DND-41 (cell line): ENCODE measurements at regions not wholly inside any gene's neighbourhood (a gene's known extent, or its start where the extent isn't known, plus 50 kb on each side); places are given as distances from the start of the nearest gene placed in this dataset.

Experiments used
- ATAC-seq: fragments of 200-7000 bp; cut with Tn5 transposase; 3 replicates; pipeline ENCODE4 v1.9.1; 2021; ENCODE audit warnings: low read depth; ENCODE audit not compliant: insufficient read depth
- DNase-seq: peaks from one replicate; pipeline ENCODE4 v3.0.0-alpha.2; 2020
- H2AFZ ChIP-seq: 2 replicates; pipeline ENCODE4 v1.6.0; 2012; ENCODE audit warnings: low read depth, low read length
- H3K27ac ChIP-seq: 2 replicates; pipeline ENCODE4 v1.5.1; 2012; ENCODE audit warnings: low read length, inconsistent platforms
- H3K27me3 ChIP-seq: fragments of 200-600 bp; sonication (generic); 2 replicates; pipeline ENCODE4 v1.6.0; 2012; ENCODE audit warnings: low read length, mild to moderate bottlenecking, inconsistent platforms; ENCODE audit not compliant: insufficient read depth, poor library complexity
- H3K36me3 ChIP-seq: 2 replicates; pipeline ENCODE4 v1.5.1; 2012; ENCODE audit warnings: low read length, inconsistent platforms; ENCODE audit not compliant: insufficient read depth
- H3K4me1 ChIP-seq: 2 replicates; pipeline ENCODE4 v1.5.1; 2012; ENCODE audit warnings: mild to moderate bottlenecking, low read length; ENCODE audit not compliant: insufficient read depth
- H3K4me2 ChIP-seq: 2 replicates; pipeline ENCODE4 v1.6.0; 2012; ENCODE audit warnings: mild to moderate bottlenecking, moderate library complexity, low read length, inconsistent platforms; ENCODE audit not compliant: insufficient read depth
- H3K4me3 ChIP-seq, 2 experiments: fragments of 200-600 bp in 1 of 2; shearing (Covaris generic) in 1 of 2; 2 replicates each; pipeline ENCODE4 v1.5.1; 2012 to 2016; ENCODE audit warnings: inconsistent platforms in 2 of 2, low read length in 2 of 2, mild to moderate bottlenecking in 2 of 2, low read depth in 1 of 2, moderate library complexity in 1 of 2
- H3K79me2 ChIP-seq: 2 replicates; pipeline ENCODE4 v1.6.0; 2012; ENCODE audit warnings: low read length, inconsistent platforms; ENCODE audit not compliant: insufficient read depth
- H3K9ac ChIP-seq: 2 replicates; pipeline ENCODE4 v1.6.0; 2012; ENCODE audit warnings: low read depth, mild to moderate bottlenecking, inconsistent platforms, low read length, moderate library complexity
- H3K9me3 ChIP-seq: 2 replicates; pipeline ENCODE4 v1.5.1; 2012; ENCODE audit warnings: low read length, moderate library complexity, mild to moderate bottlenecking, inconsistent platforms; ENCODE audit not compliant: insufficient read depth, severe bottlenecking
- H4K20me1 ChIP-seq: 2 replicates; pipeline ENCODE4 v1.6.0; 2012; ENCODE audit warnings: low read length; ENCODE audit not compliant: insufficient read depth
- EZH2 ChIP-seq: IDR thresholded peaks from 3 replicates; pipeline ENCODE4 v1.6.1; 2012; ENCODE audit warnings: borderline replicate concordance, low read depth, mild to moderate bottlenecking, moderate library complexity, low read length, inconsistent platforms; ENCODE audit not compliant: severe bottlenecking
- TF ChIP-seq, protein P1 (sequence below): IDR thresholded peaks from 2 replicates; pipeline ENCODE4 v1.5.1; 2012; ENCODE audit warnings: borderline replicate concordance, low read length, moderate library complexity, mild to moderate bottlenecking; ENCODE audit not compliant: poor library complexity, severe bottlenecking; ENCODE audit errors: extremely low read depth

- Histone ChIP-seq H4K20me1 (no peaks in the 10 kb centered on the region), H2AFZ (no peak overlapping the region), H3K4me2 (no peak overlapping the region), H3K4me3 (no peak overlapping the region), H3K9me3 (no peaks in the 10 kb centered on the region), H3K79me2 (no peaks in the 10 kb centered on the region), H3K4me1 (no peaks in the 10 kb centered on the region), H3K9ac (no peak overlapping the region), H3K27ac (no peak overlapping the region), H3K27me3 (no peaks in the 10 kb centered on the region), H3K36me3 (no peaks in the 10 kb centered on the region)
- no peak for ATAC-seq
- DNase-seq = no peak
- TF ChIP-seq, protein P1, sequence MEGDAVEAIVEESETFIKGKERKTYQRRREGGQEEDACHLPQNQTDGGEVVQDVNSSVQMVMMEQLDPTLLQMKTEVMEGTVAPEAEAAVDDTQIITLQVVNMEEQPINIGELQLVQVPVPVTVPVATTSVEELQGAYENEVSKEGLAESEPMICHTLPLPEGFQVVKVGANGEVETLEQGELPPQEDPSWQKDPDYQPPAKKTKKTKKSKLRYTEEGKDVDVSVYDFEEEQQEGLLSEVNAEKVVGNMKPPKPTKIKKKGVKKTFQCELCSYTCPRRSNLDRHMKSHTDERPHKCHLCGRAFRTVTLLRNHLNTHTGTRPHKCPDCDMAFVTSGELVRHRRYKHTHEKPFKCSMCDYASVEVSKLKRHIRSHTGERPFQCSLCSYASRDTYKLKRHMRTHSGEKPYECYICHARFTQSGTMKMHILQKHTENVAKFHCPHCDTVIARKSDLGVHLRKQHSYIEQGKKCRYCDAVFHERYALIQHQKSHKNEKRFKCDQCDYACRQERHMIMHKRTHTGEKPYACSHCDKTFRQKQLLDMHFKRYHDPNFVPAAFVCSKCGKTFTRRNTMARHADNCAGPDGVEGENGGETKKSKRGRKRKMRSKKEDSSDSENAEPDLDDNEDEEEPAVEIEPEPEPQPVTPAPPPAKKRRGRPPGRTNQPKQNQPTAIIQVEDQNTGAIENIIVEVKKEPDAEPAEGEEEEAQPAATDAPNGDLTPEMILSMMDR = peak; percentile 14
- no peak for TF ChIP-seq EZH2
Measured at GRCh38 chr4:136329042-136329662, 1203.1 kb downstream of the PCDH18 start.

DNA sequence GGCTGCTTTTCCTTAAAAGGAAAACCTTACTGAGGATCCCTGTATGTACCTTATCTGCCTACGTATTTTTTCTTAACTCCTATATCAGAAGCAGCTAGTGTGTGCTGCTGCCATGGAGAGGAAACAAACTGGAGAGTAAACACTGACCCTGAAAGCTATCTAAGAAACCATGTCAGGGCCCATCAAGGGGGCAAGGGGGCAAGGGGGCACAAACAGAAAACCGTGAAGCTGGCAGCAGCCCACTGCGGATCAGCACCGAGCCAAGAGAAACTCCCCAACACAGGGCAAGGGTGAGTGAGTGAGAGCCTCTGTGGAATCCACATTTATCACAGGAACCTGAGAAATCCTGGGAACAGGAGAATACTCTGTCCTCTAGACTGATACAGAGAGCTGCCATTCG, 1204.2 kb downstream of the PCDH18 start:
- no peak for ATAC-seq
- Histone ChIP-seq H3K4me2 (no peak overlapping the region), H3K9ac (no peak overlapping the region), H3K79me2 (no peaks in the 10 kb centered on the region), H3K27ac (no peak overlapping the region), H3K27me3 (no peaks in the 10 kb centered on the region), H3K9me3 (no peaks in the 10 kb centered on the region), H3K36me3 (no peaks in the 10 kb centered on the region), H3K4me1 (no peaks in the 10 kb centered on the region), H4K20me1 (no peaks in the 10 kb centered on the region), H2AFZ (no peak overlapping the region), H3K4me3 (no peak overlapping the region)
- TF ChIP-seq EZH2 = no peak
- TF ChIP-seq, protein P1 = no peak
- no peak for DNase-seq

DNA sequence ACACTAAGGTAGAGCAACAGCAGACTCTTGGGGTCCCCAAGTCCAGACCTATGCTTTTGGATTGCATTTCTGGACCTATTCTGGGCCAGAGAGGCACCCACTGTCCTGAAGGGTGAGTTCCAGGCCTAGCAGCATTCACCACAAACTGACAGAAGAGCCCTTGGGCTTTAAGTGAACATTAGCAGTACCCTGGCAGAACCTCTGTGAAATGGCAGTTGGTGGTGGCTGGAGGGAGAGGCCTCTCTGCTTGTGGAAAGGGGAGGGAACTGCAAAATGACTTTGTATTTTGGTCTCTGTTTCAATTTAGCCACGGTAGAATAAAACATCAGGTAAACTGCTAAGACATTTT, 1211.9 kb downstream of the PCDH18 start:
- Histone ChIP-seq H3K9me3 (no peaks in the 10 kb centered on the region), H3K4me1 (no peaks in the 10 kb centered on the region), H3K9ac (no peak overlapping the region), H4K20me1 (no peaks in the 10 kb centered on the region), H3K27ac (no peak overlapping the region), H3K79me2 (no peaks in the 10 kb centered on the region), H3K4me2 (no peak overlapping the region), H3K27me3 (no peaks in the 10 kb centered on the region), H3K4me3 (no peak overlapping the region), H2AFZ (no peak overlapping the region), H3K36me3 (no peaks in the 10 kb centered on the region)
- no peak for ATAC-seq
- no peak for TF ChIP-seq EZH2
- TF ChIP-seq, protein P1 = no peak
- no peak for DNase-seq
